ENCODE measurements at regions not wholly inside any gene's neighbourhood (a gene's known extent, or its start where the extent isn't known, plus 50 kb on each side); places are given as distances from the start of the nearest gene placed in this dataset.

- no peak for DNase-seq (ENCODE audit: low read depth in 1 of 2, low spot score in 1 of 2)
Observed at GRCh38 chr3:148262980-148263379, 434.7 kb upstream of the AGTR1 start.

GRCh38 chr3:148265841-148266240 is 431.9 kb upstream of the AGTR1 start:
- DNase-seq (ENCODE audit: low read depth in 1 of 2, low spot score in 1 of 2): no peak

GRCh38 chr3:148266341-148266740 is 431.4 kb upstream of the AGTR1 start:
- DNase-seq (ENCODE audit: low read depth in 1 of 2, low spot score in 1 of 2): no peak

GRCh38 chr3:148269816-148270215 is 427.9 kb upstream of the AGTR1 start:
- DNase-seq (ENCODE audit: low read depth in 1 of 2, low spot score in 1 of 2): no peak

GRCh38 chr3:148280623-148281242 is 417.0 kb upstream of the AGTR1 start:
- peak in 1 of 2 donors; percentile 0 for DNase-seq (ENCODE audit: low read depth in 1 of 2, low spot score in 1 of 2)

GRCh38 chr3:148289159-148289558 is 408.5 kb upstream of the AGTR1 start:
- DNase-seq (ENCODE audit: low read depth in 1 of 2, low spot score in 1 of 2): no peak

- no peak for DNase-seq (ENCODE audit: low read depth in 1 of 2, low spot score in 1 of 2)
Observed at GRCh38 chr3:148297013-148297412, 400.7 kb upstream of the AGTR1 start.

GRCh38 chr3:148307443-148307843 is 390.3 kb upstream of the AGTR1 start:
- no peak for DNase-seq (ENCODE audit: low read depth in 1 of 2, low spot score in 1 of 2)

GRCh38 chr3:148309390-148310035 is 388.2 kb upstream of the AGTR1 start:
- DNase-seq (ENCODE audit: low read depth in 1 of 2, low spot score in 1 of 2): no peak

- no peak for DNase-seq (ENCODE audit: low read depth in 1 of 2, low spot score in 1 of 2)
Observed at GRCh38 chr3:148315756-148316155, 381.9 kb upstream of the AGTR1 start.

GRCh38 chr3:148318240-148318639 is 379.5 kb upstream of the AGTR1 start:
- no peak for DNase-seq (ENCODE audit: low read depth in 1 of 2, low spot score in 1 of 2)

- DNase-seq (ENCODE audit: low read depth in 1 of 2, low spot score in 1 of 2): no peak
Observed at GRCh38 chr3:148319161-148319915, 378.4 kb upstream of the AGTR1 start.

GRCh38 chr3:148319960-148320359 is 377.7 kb upstream of the AGTR1 start:
- DNase-seq (ENCODE audit: low read depth in 1 of 2, low spot score in 1 of 2): no peak

- no peak for DNase-seq (ENCODE audit: low read depth in 1 of 2, low spot score in 1 of 2)
Observed at GRCh38 chr3:148329481-148330235, 368.0 kb upstream of the AGTR1 start.

- no peak for DNase-seq (ENCODE audit: low read depth in 1 of 2, low spot score in 1 of 2)
Observed at GRCh38 chr3:148330542-148330941, 367.2 kb upstream of the AGTR1 start.

GRCh38 chr3:148331081-148331846 is 366.4 kb upstream of the AGTR1 start:
- DNase-seq (ENCODE audit: low read depth in 1 of 2, low spot score in 1 of 2): no peak

- DNase-seq (ENCODE audit: low read depth in 1 of 2, low spot score in 1 of 2): no peak
Observed at GRCh38 chr3:148332509-148332908, 365.2 kb upstream of the AGTR1 start.

- DNase-seq (ENCODE audit: low read depth in 1 of 2, low spot score in 1 of 2): no peak
Observed at GRCh38 chr3:148333091-148333490, 364.6 kb upstream of the AGTR1 start.

GRCh38 chr3:148335612-148336011 is 362.1 kb upstream of the AGTR1 start:
- no peak for DNase-seq (ENCODE audit: low read depth in 1 of 2, low spot score in 1 of 2)

- DNase-seq (ENCODE audit: low read depth in 1 of 2, low spot score in 1 of 2): no peak
Observed at GRCh38 chr3:148343416-148343815, 354.3 kb upstream of the AGTR1 start.

- no peak for DNase-seq (ENCODE audit: low read depth in 1 of 2, low spot score in 1 of 2)
Observed at GRCh38 chr3:148344521-148344920, 353.2 kb upstream of the AGTR1 start.

Measured in activated T-helper 1 cell treated with anti-CD3 and anti-CD28 coated beads, Interleukin-2, amount 50 U/mL, for 16 hours (primary cell).